Activated CD8-positive, alpha-beta T cell treated with anti-CD3 and anti-CD28 coated beads for 36 hours (primary cell): ENCODE measurements at regions not wholly inside any gene's neighbourhood (a gene's known extent, or its start where the extent isn't known, plus 50 kb on each side); places are given as distances from the start of the nearest gene placed in this dataset.
"Not testable (repeated sequence)": the region's sequence is repeated elsewhere in the genome, so short reads cannot be mapped to it uniquely, and the experiment has no call there.

Experiments used
- ATAC-seq: fragments of 200-7000 bp; cut with Tn5 transposase; one replicate; pipeline ENCODE4 v1.10.0; 2021; ENCODE audit warnings: mild to moderate bottlenecking, moderate library complexity
- CTCF ChIA-PET: fragments of 350-600 bp; sonication (Branson Sonifier 250); formaldehyde crosslinking; loops from one replicate; lab custom pipeline; 2021; ENCODE audit warnings: antibody characterized with exemption; lab: Charles Lee
- POLR2A ChIA-PET: fragments of 350-600 bp; sonication (Branson Sonifier 250); formaldehyde crosslinking; loops from one replicate; lab custom pipeline; 2021; ENCODE audit warnings: antibody characterized with exemption; lab: Charles Lee
- DNase-seq: peaks from one replicate; pipeline ENCODE4 v3.0.0-alpha.2; 2020
- H3K27ac Mint-ChIP-seq: one replicate; pipeline ENCODE4 v1.8.0; 2021; ENCODE audit warnings: mild to moderate bottlenecking, mixed read lengths
- H3K27me3 Mint-ChIP-seq: one replicate; pipeline ENCODE4 v1.8.0; 2021; ENCODE audit warnings: mixed read lengths
- H3K36me3 Mint-ChIP-seq: one replicate; pipeline ENCODE4 v1.8.0; 2021; ENCODE audit warnings: low read depth, mixed read lengths
- H3K4me1 Mint-ChIP-seq: one replicate; pipeline ENCODE4 v1.8.0; 2021; ENCODE audit warnings: low read depth, mixed read lengths
- H3K4me3 Mint-ChIP-seq: one replicate; pipeline ENCODE4 v1.8.0; 2021; ENCODE audit warnings: mild to moderate bottlenecking, moderate library complexity, mixed read lengths
- H3K9me3 Mint-ChIP-seq: one replicate; pipeline ENCODE4 v1.8.0; 2021; ENCODE audit warnings: mixed read lengths
- CTCF ChIP-seq: fragments of 200-600 bp; IDR thresholded peaks from one replicate; pipeline ENCODE4 v1.8.0; 2022; ENCODE audit warnings: antibody characterized with exemption, mild to moderate bottlenecking
- intact Hi-C: fragments of 100-400 bp; cut with micrococcal nuclease; formaldehyde crosslinking; loops from one replicate; pipeline ENCODE4 v1.10.0; 2022

DNA sequence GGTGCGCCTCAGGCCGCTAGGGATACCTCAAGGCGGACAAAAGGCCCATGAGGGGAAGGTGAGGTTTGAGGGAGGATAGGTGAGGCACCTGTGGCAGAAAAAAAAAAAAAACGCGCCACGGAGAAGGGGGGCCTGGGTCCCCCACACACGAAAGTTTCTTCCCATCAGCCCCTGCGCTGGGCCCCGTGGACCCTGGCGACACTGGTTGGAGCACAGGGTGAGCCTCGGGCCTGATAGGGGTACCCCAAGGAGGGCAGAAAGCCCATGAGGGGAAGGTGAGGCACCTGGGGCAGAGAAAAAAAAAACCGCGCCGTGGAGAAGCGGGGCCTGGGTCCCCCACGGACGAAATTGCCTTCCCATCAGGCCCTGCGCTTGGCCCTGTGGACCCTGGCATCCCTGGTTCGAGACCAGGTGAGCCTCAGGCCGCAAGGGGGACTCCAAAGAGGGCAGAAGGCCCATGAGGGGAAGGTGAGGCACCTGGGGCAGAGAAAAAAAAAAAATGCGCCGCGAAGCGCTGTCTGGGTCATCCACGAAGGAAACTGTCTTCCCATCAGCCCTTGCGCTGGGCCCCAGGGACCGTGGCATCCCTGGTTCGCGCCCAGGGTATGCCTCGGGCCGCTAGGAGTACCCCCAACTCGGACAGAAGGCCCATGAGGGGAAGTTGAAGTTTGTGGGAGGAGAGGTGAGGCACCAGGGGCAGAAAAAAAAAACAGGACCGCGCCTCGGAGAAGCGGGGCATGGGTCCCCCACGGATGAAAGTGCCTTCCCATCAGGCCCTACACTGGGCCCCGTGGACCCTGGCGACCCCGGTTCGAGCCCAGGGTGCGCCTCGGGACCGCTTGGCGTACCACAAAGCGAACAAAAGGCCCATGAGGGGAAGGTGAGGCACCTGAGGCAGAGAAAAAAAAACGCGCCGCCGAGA lies 226.2 kb downstream of the CCDC74A start:
- Mint-ChIP-seq H3K36me3 (no peaks in the 10 kb centered on the region), H3K4me3 (no peak overlapping the region), H3K4me1 (no peaks in the 10 kb centered on the region), H3K9me3 (peaks cover 3% of the 10 kb centered on the region), H3K27ac (no peak overlapping the region), H3K27me3 (peaks cover 2% of the 10 kb centered on the region)
- intact Hi-C loops, result no loop called here
- TF ChIP-seq CTCF, result no peak
- CTCF ChIA-PET, result no interaction called here
- ATAC-seq, result no peak
- POLR2A ChIA-PET, result no interaction called here
- no peak for DNase-seq

DNA sequence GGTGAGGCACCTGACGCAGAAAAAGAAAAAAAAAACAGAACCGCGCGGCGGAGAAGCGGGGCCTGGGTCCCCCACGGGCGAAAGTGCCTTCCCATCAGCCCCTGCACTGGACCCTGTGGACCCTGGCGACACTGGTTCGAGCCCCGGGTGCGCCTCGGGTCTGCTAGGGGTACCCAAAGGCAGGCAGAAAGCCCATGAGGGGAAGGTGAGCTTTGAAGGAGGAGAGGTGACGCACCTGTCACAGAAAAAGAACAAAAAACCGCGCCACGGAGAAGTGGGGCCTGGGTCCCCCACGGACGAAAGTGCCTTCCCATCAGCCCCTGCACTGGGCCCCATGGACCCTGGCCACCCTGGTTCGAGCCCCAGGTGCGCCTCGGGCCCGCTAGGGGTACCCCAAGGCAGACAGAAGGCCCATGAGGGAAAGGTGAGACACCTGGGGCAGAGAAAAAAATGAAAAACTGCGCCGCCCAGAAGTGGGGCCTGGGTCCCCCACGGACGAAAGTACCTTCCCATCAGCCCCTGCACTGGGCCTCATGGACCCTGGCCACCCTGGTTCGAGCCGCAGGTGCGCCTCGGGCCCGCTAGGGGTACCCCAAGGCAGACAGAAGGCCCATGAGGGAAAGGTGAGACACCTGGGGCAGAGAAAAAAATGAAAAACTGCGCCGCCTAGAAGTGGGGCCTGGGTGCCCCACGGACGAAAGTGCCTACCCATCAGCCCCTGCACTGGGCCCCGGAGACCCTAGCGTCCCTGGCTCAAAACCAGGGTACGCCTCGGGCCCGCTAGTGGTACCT lies 227.4 kb downstream of the CCDC74A start:
- no peaks in the 10 kb centered on the region for H3K27me3 Mint-ChIP-seq
- CTCF ChIA-PET, result no interaction called here
- intact Hi-C loops, result no loop called here

GRCh38 chr2:131756141-131756907 lies 228.6 kb downstream of the CCDC74A start:
- no peaks in the 10 kb centered on the region for H3K4me1 Mint-ChIP-seq
- intact Hi-C loops, result no loop called here
- ChIA-PET POLR2A (interaction anchor here (0.6 kb wide), 1 partner anchor 512 kb away, joined by 3 read pairs; no protein-coding TSS in a partner anchor), CTCF (no interaction called here)
- H3K27me3 Mint-ChIP-seq, result no peaks in the 10 kb centered on the region
- no peak for DNase-seq
- no peaks in the 10 kb centered on the region for H3K36me3 Mint-ChIP-seq
- H3K4me3 Mint-ChIP-seq, result no peak overlapping the region
- no peak for TF ChIP-seq CTCF
- peaks cover 3% of the 10 kb centered on the region for H3K9me3 Mint-ChIP-seq
- ATAC-seq, result no peak
- no peak overlapping the region for H3K27ac Mint-ChIP-seq

More for the DNA sequence above, 227.4 kb downstream of the CCDC74A start:
- ATAC-seq, result no peak
- H3K4me3 Mint-ChIP-seq, result no peak overlapping the region
- H3K27ac Mint-ChIP-seq, result no peak overlapping the region
- POLR2A ChIA-PET, result no interaction called here
- no peak for DNase-seq
- peaks cover 3% of the 10 kb centered on the region for H3K9me3 Mint-ChIP-seq
- no peaks in the 10 kb centered on the region for H3K36me3 Mint-ChIP-seq
- no peaks in the 10 kb centered on the region for H3K4me1 Mint-ChIP-seq
- no peak for TF ChIP-seq CTCF

GRCh38 chr2:131758941-131759340 lies 231.3 kb downstream of the CCDC74A start:
- intact Hi-C loops, H3K4me3 Mint-ChIP-seq, H3K27ac Mint-ChIP-seq, H3K9me3 Mint-ChIP-seq, CTCF ChIA-PET, H3K36me3 Mint-ChIP-seq, DNase-seq, POLR2A ChIA-PET, H3K27me3 Mint-ChIP-seq, H3K4me1 Mint-ChIP-seq, ATAC-seq: not testable (repeated sequence)

GRCh38 chr2:131774955-131775555 lies 247.4 kb downstream of the CCDC74A start:
- ATAC-seq, H3K9me3 Mint-ChIP-seq, POLR2A ChIA-PET, H3K4me3 Mint-ChIP-seq, H3K27ac Mint-ChIP-seq, H3K36me3 Mint-ChIP-seq, H3K27me3 Mint-ChIP-seq, DNase-seq, H3K4me1 Mint-ChIP-seq, intact Hi-C loops: not testable (repeated sequence)
- CTCF ChIA-PET, result interaction anchor here (1.1 kb wide), 1 partner anchor 28 kb away, joined by 3 read pairs; no protein-coding TSS in a partner anchor

DNA sequence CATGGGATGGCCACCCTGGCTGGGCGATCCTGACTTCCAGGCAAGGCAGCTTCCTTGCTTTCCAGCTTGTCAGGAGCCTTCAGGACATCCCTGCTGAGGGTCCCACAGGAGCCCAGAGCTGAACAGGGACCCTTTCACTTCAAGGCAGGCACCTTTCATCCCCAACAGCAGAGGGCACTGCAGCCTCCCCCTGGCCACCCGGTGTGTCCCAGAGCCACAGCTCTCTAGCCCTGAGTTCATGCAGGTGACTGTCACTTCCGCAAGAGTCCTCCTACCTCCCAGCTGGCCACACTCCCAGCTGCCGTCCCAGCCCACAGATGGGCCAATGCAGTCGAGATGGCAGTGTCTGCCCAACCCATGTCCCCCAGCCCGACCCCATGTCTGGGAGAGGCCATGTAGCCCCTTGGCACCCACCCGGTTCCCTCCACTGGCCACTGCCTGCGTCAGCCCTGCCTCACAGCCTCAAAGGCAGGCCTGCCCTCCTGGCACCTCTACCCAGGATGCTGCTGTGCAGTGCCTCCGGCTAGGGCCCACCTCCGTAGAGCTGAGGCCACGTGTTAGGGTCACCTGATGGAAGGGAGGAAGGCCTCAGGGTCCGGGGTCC lies 248.3 kb downstream of the CCDC74A start:
- POLR2A ChIA-PET, ATAC-seq, H3K36me3 Mint-ChIP-seq, intact Hi-C loops, H3K9me3 Mint-ChIP-seq, DNase-seq, H3K27me3 Mint-ChIP-seq, H3K4me3 Mint-ChIP-seq, H3K27ac Mint-ChIP-seq, H3K4me1 Mint-ChIP-seq: not testable (repeated sequence)
- CTCF ChIA-PET, result interaction anchor here (1.1 kb wide), 1 partner anchor 29 kb away, joined by 3 read pairs; no protein-coding TSS in a partner anchor

- ATAC-seq, H3K9me3 Mint-ChIP-seq: not testable (repeated sequence)
These were observed 252.8 kb downstream of the CCDC74A start for GRCh38 chr2:131780446-131780845.

More at GRCh38 chr2:131780446-131780845, 252.8 kb downstream of the CCDC74A start:
- POLR2A ChIA-PET, CTCF ChIA-PET, H3K4me1 Mint-ChIP-seq, H3K36me3 Mint-ChIP-seq, H3K27ac Mint-ChIP-seq, intact Hi-C loops, H3K27me3 Mint-ChIP-seq, DNase-seq, H3K4me3 Mint-ChIP-seq: not testable (repeated sequence)
